ENCODE measurements at regions not wholly inside any gene's neighbourhood (a gene's known extent, or its start where the extent isn't known, plus 50 kb on each side); places are given as distances from the start of the nearest gene placed in this dataset.

DNA sequence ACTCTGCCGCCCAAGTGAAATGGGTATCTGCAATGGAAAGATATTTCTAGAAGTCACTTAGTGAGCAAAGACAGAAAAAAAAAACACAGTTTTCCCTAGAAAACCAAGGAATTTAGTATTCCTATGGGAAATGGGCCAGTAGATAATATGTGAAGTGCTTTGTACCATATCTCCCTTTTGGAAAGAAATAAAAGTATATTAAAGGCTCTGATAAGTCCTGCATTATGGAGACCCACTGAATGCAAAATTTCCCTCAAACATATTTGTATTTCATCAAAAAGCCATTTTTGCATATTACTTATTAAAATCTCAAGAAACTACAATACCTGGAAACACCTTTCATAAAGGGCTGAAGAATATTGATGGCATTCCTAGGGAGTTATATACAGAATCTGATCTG lies 51.6 kb upstream of the DYNLRB2 start:
- DNase-seq: no peak

DNA sequence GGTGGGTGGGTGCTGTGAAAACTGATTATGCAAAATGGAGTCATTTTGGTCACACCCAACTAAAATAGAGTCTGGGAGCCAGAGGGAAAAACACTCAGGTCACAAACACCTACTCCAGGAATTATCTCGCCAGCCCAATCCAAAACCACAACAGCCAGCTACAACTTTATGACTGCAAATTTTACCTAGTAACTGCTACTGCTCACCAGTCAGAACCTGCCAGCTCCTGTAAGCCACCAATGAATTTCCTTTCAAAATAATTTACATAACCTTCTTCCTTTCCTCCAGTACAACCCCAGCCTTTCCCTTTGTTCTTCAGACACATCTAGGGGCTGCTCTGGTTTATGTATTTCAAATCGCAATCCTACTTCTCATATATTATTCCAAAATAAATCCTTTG lies 52.6 kb upstream of the DYNLRB2 start:
- no peak for DNase-seq

DNA sequence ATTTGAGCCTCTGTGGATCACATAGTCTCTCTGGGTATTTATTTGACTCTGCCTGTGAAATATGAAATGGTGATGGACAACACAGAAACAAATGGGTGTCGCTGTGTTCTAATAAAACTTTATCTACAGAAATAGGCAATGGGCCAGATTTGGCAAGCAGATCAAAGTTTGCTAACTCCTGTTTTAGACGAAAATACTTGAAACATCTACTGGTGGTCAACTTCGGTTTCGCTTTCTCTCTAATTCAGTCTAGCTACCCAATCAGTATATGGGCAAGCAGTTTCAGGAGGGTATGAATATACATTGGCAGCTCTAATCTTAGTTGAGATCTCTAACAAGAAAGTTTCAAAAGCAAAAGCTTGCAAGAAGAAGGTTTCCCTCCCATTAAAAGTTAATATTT lies 60.1 kb upstream of the DYNLRB2 start:
- DNase-seq: no peak

DNA sequence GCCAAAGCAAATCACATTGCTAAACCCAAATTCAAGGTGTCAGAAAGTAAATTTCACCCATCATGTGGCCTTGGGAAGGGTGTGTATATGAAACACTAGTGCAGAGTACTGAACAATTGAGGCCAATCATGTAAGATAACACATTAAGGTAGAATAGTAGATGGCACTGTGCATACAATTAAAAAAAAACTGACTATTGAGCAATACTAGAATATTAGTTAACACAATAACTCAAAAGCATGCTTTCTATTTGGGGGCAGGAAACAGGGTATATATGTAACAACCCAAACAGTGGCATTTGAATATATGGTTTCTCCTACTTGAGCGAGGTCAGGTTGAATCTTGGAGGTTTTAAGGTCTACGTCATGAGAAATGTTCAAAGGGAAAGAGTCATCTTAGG lies 63.0 kb upstream of the DYNLRB2 start:
- DNase-seq: no peak

DNA sequence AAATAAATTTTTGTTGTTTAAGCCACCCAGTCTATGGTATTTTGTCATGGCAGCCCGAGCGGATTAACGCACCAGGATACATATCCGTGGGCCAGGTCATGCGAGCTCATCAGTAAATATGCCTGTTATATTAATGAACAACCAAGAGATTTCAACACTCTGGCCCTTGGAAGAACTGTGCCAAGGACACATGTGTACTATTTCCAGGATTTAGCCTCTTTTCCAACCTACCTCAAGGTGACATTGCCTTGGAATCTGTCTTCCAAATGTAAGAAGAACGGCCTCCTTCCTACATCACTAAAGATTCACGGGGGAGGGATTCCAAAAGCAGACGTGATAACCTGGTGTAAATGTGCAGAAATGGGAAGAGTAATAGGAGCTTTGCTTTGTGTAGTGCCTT lies 72.8 kb upstream of the DYNLRB2 start:
- DNase-seq: no peak

DNA sequence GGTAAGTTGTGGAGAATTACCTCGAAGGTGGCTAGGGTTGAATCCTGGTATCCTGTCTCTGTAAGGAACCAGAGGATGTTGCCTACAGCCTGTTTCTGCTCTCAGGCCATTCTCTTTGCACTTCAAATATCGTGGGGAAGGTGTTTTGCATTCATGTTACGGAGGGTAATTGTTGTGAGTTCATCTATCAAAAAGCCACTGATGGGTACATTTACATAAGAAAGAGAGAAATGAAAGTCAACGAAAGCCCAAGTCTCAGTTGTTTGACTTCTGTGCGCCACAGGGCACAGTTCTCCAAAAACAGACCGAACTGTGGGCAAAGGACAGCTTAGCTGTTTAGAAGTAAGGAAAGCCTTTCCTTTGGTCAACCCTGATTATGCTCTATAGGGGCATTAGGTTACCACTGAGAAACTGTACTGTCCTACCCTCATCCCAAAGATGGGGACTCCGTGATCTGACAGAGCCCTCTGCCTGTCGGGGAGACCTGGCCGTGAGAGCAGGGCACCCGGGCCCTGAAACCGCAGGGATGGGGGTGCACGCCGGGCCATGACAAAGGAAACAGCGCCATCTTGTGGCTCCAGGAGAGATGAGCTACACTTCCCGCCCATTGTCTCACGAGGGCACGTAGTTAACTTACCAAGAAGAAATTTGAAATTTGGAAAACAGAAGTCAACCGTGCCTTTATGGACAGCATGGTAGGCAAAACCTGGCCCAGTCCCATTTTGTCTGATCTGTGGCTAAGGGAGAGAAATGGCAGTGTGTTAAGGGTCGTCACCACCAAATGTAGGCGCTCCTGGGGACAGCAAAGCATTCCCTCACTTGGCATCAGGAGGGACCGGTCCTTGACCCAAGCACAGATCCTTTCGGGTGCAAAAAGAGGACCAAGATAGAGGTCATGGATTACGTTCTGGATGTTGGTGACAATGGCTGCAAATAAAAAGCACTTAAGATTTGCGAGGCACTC lies 74.5 kb upstream of the DYNLRB2 start:
- DNase-seq: peak; percentile 55

DNA sequence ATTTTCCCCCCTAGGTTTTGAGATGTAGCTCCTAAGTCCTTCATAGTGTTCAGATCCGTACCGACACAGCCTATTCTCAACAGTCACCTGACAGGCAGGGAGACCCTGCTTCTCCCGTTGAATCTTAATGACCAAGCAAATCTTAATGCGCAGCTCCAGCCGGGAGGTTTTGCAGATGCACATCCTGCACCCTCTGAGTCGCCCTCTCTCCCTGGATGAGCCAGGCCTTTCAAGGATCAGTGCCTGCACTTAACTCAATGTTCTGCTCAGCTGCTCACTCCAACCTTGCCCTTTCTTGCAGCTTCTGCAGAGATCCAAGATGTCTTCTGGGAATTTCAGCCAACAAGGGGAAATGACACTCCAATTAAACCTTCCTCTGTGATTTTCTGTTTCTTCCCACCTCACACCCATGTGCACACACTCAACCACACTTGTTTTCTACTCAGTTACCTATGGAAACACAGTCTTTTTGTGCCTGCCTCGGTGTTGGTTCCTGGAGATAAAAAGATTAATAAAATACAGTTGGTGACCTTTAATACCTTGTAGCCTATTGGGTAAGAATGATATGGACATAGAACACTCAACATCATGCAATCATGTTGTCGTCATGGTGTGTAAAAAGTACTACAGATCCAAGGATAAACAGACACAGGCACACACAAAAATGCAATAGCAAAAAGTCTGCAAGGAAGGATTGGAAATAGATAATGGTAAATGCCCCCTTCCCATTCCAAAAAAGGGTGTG lies 76.9 kb upstream of the DYNLRB2 start:
- DNase-seq: no peak

DNA sequence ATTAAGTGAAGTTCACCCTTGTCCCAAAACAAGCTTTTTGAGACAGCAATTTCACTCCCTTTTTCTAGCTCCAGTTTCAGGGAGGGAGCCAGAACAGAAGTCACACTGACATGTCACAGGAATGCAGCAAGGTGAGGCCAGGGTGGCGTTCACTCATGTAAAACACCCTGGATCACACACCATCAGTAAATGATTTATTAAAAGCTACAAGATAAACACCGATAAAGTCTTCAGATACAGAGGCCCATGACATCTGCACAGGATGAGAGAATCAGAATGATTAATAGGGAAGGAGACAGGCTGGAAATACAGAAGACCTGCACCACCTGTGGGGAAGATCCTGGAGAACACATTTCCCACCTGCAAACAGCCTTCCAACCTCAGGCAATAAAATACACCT lies 77.5 kb upstream of the DYNLRB2 start:
- DNase-seq: no peak

DNA sequence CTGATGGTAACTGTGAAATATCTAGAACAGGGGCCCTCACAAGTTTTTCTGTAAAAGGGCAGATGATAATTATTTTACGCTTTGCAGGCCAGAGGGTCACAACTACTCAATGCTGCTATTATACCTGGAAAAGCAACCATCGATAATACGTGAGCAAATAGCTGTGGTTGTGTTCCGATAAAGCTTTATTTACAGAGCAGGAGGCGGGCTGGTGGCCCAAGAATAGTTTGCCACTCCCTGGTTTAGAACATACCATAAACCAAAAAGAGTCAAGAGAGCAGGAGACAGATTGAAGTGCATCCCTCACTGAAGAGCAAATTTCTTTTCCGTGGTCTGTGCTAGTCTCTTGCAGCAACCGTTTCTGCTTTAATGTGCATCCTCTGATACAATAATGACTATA lies 77.9 kb upstream of the DYNLRB2 start:
- no peak for DNase-seq

DNA sequence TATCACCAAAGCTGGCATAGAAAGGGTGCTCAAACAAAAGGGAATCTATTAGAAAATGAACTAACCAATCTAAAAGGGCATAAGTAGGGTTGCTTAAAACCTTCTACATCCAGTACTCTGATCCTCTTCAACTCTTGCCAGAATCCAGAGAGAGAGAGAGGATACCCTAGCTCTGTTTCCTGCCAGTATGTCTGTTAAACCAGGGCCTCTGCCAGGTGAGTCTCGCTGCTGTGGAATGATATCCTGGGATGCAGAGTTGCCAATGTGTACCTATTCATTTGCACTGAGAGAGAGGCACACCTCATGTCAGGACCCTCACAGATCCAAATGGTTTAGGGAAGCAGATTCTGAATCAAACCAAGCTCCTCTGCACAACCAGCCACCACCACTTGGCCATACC lies 79.8 kb upstream of the DYNLRB2 start:
- DNase-seq: no peak

DNA sequence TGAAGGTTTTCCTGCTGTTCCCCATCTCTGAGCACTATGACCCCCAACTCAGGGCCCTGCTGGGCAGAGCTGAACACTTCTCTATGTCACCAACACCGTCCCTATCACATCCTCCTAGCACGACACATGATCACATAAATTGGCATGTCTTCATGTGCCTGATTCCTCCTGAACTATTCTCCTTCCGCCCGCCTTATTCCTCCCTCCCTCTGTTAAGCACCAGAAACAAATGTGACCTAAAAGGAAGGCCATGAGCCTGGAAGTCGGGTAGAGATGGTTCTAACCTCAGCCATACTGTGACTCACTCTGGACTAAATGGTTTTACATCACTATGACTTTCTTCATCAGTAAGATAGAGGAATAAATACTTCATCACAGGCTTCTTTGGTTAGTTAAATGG lies 80.8 kb upstream of the DYNLRB2 start:
- no peak for DNase-seq

DNA sequence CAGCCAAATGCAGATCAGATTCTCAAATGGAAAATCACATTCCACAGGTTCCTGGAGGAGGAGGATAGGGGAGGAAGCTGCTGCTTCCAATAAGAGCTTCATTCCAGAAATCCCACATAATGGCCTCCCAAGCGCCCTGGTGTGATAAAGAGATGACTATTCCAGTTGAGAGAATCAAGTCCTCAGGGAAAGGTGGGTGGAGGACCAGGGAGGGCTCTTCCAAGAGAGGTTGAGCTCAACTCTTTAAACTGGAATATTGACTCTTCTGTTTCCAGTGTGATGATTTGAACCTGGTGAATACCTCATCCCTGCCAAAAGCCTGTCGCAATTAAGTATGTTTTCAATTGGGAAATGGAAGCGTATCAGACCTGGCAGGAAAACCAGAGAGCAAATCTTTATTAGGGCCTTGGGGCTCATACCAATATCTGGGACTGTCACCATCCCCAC lies 81.4 kb upstream of the DYNLRB2 start:
- DNase-seq: no peak

DNA sequence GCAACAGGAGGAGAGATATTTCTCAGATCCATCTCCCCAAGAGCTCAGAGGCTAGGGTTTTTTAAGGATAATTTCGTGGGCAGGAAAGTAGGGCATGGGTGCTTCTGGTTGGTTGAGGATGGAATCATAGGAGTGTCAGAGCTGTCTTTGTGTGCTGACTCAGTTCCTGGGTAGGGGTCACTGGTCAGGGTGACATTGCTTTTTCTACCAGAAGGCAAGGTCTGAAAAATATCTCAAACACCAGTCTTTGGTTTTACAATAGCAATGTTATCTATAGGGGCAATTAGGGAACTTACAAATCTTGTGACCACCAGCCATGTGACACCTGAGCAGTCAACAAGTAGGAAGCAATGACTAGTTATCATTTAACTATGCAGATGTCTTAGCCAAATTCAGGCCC lies 82.9 kb upstream of the DYNLRB2 start:
- no peak for DNase-seq

DNA sequence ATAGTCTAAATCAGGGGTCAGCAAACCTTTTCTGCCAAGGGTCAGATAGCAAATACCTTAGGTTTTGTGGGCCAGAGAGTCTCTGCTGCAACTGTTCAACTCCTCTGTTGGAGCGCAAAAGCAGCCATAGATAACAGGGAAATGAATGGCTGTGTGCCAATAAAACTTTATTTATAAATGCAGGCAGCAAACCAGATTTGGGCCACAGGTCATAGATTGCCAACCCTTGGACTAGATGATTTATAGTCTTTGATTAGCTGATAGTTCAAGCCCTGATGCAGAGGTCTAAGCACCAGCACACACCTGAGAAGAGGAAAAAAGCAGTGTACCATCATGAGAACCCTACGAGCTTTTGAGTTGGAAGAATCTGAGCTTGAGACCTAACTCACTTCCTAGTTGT lies 86.0 kb upstream of the DYNLRB2 start:
- DNase-seq: no peak

DNA sequence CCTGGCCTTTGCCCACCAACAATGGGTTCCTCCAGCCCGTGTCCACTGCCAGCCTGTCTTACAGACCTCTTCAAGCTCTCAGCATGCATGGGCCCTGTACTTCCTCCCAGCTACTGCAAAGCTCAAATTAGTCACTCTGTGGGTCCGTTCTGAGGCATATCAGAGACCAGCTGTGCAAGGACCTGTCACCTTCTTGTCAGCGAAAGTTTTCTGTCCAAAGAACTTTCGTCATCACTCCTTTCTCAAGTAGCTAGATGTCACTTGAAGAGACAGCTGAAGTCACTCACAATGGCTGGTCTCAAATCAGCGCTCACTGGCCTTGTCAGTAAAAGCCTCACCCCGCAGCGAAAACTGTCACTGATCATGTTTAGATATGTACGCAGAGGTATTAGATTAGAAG lies 91.4 kb upstream of the DYNLRB2 start:
- DNase-seq: no peak

DNA sequence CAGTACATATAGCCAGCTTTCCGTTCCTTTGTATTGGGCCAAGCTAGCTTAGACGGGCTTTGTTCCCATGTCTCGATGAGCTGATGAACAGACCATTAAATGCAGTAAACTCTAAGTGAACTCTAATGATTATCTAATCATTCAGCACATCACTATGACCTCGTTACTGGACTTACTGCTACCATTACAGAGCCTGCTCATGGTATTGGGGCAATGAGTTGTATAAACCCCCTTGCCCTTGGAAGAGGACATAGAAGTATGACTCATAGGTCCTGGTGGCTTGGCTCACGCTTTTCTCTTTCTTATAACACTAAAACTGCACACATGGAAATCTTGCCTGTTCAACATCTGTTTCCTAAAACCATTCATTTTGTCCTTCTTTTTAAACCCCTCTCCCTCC lies 93.6 kb upstream of the DYNLRB2 start:
- no peak for DNase-seq

DNA sequence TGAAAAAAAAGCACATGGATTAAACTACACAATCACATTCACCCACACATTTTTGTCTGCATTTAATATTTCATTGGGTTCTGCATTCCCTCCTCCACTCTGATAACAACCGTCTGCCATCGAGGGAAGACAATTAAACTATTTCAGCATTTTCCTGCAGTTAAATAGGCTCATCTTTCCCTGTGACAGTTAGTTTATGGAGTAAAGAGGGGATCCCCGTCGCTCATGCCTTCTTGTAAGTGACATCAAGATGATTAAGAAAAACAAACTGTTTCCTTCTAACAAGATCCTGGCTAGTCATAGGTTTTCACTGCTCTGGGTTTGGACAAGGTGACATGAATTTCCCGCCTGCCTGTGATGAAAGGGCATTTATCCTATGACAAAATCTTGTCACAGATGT lies 98.0 kb upstream of the DYNLRB2 start:
- DNase-seq: no peak

DNA sequence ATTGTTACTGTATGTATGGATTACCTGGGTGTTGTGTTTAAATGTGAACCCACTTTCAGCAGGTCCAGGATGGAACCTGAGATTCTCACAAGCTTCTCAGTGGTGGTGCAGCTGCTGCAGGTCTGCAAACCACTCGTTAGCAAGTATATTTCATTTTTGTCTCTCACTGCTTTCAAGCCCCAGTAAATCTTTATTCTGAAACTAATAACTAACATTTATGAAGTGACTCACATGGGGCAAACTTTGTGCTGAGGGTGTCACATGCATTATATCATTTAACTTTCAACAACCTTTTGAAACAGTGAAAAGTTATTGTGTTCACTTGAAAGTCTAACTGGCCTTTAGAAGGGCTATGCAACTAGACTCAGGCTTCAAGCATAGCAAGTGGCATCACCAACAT lies 98.9 kb upstream of the DYNLRB2 start:
- no peak for DNase-seq

DNA sequence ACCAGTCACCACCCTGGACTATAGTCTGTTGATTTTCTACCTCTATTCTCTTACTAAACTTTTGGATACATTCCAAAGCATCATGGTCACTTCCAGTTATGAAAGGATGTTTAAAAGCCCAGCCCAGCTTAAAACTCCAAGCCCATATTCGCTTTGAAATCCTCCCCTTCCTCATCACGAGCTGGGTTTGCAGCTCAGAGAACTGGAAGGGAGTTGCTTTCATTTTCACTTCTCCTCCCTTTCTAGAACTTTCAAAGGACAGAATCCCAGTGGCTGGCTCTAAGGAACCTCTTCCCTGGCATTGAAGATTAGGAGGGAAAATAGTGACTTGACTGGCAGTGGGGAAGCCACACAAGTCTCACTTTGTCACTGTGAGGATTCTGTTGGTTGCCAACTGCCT lies 100.1 kb upstream of the DYNLRB2 start:
- DNase-seq: no peak

DNA sequence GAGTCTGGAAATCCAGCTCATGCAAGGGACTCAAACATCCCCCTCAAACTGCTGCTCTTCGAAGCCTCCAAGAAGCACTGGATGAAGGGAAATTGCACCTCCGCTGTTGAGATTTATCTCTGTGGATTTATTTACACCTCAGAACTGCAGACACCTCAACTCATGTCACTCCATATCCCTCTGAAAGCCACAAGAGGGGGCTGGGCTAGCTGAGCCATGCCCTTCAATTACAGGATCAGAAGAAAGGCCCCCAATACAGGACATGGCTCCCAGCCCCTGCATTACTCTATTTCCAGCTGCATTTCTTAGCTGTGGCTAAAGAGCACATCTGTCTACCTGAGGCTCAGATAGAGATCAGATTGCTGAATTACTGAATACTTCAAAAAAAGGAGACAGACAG lies 103.1 kb upstream of the DYNLRB2 start:
- no peak for DNase-seq

DNA sequence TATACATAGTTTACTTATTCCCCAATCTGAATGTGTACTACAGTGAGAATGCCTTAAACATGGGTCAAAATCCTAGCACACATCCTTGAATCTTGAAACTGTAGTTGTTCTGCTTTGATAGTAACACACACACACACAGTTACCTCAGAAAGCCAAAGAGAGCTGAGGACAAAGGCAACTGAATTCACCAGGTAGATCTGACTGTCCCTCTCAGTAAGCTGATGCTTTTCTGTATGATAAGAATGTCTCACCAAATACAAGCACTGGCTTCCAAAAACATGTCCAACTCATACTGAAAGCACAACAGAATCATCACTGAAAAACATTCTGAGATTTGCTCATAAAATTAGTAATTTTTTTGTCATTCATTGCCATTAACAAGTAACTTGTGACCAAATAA lies 104.3 kb upstream of the DYNLRB2 start:
- no peak for DNase-seq

DNA sequence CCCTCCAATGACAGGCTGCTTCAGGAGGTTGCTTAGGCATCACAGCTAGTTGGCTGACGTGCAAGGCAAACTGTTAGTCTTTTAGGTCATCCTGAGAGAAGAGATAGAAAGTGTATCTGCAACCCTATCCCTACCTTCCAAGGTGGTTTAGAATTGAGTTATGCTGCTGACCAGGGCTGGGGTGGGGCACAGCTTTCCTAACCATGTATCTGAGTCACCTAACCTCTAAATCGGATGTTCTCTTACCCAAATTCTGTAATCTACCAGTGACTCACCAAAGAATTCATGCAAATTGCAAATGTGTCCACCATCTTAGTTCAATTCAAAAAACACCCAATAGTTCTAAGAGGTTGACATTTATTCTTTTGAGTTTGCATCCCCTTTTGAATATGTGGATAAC lies 107.2 kb upstream of the DYNLRB2 start:
- no peak for DNase-seq

DNA sequence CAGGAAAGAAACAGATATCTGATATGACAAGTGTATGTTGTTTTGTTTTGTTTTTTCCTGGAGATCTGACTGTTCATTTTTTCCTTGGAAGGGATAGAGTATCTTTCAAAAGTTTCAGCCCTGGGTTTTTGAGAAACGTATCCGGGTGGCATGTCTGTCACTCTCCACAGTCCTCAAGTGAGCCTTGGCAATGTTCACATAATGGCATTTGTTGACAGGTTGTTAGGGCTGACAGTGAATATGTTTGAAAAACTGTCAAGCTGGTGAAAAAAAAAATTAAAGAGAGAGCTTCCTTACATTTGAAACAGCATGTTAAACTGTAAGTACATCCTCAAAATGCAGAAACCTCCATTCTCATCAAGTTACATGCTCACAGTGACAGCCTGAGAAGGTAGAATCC lies 113.0 kb upstream of the DYNLRB2 start:
- no peak for DNase-seq
